HG02943 (cell line): ENCODE measurements at regions not wholly inside any gene's neighbourhood (a gene's known extent, or its start where the extent isn't known, plus 50 kb on each side); places are given as distances from the start of the nearest gene placed in this dataset.
"Not testable (repeated sequence)": the region's sequence is repeated elsewhere in the genome, so short reads cannot be mapped to it uniquely, and the experiment has no call there.

ENCODE experiments used
- ATAC-seq: cut with Tn5 transposase; IDR thresholded peaks from one replicate; pipeline ENCODE4 v1.9.1; 2021; ENCODE audit warnings: mild to moderate bottlenecking, low read depth, moderate library complexity; ENCODE audit not compliant: unreplicated experiment

GRCh38 chr4:66490729-66491128, 820.4 kb upstream of the EPHA5 start:
- no peak for ATAC-seq

- ATAC-seq = no peak
Measured at GRCh38 chr4:66489783-66490452, 819.6 kb upstream of the EPHA5 start.

- ATAC-seq = no peak
Measured at GRCh38 chr4:66489370-66489769, 819.1 kb upstream of the EPHA5 start.

DNA sequence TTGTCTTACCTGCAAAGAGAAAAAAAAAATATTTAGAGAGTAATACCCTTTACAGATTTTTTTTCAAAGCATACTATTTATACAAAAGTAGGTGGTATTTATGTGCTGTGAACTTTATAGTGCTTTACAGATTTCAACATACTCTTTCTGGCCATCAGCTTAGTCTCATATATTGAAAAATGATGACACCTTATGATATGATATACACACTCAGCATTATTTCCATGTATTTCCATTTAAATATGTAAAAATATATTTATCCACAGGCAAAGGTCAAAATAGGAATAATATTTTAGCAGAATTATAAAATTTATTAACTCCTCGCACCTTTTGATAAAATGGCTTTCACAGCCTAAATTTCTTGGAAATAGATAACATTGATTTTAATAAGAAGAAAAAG, 815.8 kb upstream of the EPHA5 start:
- ATAC-seq = no peak

GRCh38 chr4:66482186-66482585, 811.9 kb upstream of the EPHA5 start:
- no peak for ATAC-seq

DNA sequence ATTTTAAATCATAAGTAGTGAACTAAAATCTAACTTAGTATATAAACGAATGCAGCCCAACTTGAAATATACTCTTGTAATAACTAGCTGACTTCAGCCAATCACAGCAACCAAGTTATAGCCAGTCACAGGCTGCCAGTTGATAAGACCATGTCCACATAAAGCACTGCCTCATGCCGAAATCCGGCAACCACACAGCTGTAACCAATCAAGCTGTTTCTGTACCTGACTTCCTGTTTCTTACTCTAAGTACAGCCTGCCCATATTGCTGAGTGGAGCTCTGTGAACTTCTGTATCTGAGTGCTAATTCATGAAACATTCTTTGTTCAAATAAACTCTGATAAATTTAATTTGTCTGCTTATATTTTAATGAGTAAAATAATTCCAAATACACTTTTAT, 805.3 kb upstream of the EPHA5 start:
- no peak for ATAC-seq

GRCh38 chr4:66465111-66465510, 794.8 kb upstream of the EPHA5 start:
- ATAC-seq = no peak

DNA sequence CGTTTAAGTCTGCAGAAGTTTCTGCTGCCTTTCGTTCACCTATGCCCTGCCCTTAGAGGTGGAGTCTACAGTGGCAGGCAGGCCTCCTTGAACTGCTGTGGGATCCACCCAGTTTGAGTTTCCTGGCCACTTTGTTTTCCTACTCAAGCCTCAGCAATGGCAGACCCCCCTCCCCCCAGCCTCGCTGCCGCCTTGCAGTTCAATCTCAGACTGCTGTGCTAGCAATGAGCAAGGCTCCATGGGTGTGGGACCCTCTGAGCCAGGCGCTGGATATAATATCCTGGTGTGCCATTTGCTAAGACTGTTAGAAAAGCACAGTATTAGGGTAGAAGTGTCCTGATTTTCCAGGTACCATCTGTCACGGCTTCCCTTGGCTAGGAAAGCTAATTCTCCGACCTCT, 792.6 kb upstream of the EPHA5 start:
- not testable (repeated sequence) for ATAC-seq

DNA sequence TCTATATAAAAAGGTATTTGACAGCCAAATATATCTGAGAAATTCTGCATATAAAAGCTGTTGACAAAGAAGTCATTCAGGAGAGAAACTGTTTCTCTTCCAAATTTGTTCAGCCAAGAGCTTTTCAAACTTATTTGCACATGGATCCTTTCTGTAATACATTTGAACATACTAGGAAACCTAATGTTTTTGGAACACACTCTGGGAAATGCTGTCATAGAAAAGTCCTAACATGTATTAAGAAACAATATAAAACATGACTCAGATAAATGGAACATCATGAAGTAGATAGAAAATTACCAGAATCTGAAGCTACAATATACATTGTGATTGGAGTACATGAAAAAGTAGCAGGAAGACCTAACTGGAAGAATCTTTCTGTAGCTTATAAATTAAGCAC, 781.5 kb upstream of the EPHA5 start:
- no peak for ATAC-seq

DNA sequence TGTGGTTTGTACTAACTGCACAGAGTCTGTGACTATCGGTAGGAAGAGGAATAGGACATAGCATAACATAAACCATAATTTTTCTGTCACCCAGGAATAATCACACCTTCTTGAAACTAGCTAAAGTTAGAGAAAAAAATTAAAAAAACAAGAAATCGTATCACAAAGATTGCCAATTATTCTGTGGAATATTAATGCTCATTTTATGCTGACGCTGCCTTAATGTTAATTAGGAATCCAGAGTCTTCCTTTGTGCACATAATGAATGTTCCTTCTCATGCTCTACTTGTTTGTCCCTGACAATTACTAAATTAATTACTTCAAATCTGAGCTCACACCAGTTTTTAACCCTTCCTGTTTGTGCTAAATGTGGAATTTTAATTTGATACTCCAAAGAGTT, 772.7 kb upstream of the EPHA5 start:
- no peak for ATAC-seq

DNA sequence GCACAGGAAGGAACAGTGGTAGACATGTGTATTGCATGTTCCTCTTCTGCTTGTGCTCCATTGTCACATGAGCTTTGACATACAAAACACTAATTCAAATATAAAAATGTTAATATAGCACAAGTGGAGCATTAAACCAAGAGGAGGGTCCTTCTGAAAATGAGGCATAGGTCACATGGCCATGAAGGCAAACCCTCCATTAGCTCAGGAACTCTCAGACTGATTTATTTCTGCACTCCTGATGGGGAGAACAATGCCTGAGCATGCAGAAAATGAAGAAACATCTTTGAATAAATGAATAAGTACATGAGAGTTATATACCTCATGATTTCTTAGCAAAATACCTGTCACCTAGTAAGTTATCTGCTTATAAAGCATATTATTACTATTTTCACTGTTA, 769.2 kb upstream of the EPHA5 start:
- ATAC-seq = no peak

DNA sequence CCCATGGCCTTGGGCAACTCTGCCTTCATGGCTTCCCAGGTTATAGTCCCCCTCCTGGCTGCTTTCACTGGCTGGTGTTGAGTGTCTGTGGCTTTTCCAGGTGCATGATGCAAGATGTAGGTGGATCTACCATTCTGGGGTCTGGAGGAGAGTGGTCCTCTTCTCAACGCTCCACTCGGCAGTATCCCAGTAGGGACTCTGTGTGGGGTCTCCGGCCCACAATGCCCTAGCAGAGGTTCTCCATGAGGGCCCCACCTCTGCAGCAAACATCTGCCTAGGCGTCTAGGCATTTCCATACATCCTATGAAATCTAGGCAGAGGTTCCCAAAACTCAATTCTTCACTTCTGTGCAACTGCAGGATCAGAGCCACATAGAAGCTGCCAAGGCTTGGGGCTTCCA, 763.4 kb upstream of the EPHA5 start:
- ATAC-seq = no peak

DNA sequence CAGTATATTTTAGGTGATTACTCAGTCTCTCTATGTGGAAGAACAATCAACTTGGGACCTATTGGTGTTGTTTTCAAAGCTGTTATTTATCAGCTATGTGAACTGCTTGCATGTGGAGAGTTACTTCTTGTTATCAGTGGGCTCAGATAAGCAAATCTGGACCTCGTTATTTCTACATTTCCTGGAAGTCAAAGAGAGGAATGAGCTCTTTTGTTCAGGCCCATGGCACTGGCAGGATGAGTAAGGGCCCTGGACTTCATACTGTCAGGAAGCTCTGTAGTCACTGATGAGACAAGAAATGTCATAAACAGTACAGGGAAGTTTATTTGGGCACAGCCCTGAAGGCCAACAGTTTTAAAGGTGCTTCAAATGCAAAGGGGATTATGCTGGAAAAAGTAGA, 760.6 kb upstream of the EPHA5 start:
- ATAC-seq = no peak

GRCh38 chr4:66429276-66429675, 759.0 kb upstream of the EPHA5 start:
- ATAC-seq = no peak

GRCh38 chr4:66416425-66416824, 746.1 kb upstream of the EPHA5 start:
- no peak for ATAC-seq

DNA sequence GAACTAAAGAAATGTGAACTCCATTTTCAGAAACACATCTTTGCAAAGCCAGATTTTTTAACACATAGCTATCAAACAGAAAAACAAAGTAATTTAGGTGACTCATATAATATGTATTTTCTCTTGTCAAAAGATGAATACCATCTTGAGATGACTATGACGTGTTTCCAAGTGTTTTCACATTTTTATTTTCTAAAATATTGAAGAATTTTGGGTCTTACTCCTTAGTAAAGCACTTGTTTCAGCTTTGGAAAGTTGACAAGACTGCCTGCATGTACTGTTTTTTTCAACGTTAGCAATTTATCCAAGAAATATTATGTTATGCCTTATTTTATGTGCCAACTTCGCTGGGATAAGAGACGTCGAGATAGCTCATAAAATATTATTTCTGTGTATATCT, 733.9 kb upstream of the EPHA5 start:
- no peak for ATAC-seq

DNA sequence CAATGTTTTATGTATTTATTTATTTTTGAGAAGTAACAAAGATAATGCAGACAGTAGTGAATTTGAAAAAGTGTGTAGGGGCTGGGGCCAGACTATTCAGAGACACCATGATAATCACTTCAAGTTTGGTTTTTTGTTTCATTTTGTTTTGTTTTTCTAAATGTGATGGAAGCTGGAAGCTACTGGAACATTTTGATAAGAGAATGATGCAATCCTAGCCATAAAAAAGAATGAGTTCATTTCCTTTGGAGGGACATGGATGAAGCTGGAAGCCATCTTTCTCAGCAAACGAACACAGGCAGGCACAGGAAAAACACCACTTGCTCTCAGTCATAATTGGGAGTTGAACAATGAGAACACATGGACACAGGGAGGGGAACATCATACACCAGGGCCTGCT, 706.6 kb upstream of the EPHA5 start:
- ATAC-seq = no peak

GRCh38 chr4:66376396-66376795, 706.1 kb upstream of the EPHA5 start:
- ATAC-seq = no peak

DNA sequence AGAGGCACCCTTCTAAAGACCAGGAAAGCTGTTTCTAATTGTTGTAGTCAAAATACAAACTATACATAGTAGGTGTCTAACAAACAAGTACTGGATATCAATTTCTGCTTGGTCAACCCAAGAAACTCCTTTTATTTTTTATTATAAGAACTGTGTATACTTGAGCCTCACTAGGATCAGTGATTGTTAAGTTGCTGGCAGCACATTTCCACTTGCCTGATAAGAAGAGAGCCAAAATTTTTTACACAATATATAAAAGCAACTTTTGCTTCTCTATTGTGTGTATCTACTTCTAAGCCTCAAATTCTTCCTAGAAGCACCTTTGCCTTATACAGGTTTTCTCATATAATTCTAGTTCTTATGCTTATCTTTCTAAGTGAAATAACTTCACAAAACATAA, 703.0 kb upstream of the EPHA5 start:
- no peak for ATAC-seq

DNA sequence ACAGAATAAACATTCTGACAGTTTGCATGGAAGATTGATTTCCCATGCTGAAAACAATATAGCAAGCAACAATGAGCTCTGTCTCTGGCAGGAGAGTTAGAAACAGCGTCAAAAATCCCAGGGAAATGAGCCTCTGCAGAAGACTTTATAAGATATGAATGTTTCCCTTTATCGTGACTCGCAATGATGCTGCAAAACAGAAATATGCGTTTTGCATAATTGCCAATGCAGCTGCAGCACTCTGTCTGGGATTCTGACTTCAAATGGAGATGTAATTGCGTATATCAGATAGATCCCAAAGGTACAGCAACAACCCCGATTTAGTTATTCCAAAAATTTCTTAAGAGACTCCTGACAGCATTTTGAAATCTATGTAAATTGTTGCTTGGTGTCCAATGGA, 702.4 kb upstream of the EPHA5 start:
- ATAC-seq = no peak

DNA sequence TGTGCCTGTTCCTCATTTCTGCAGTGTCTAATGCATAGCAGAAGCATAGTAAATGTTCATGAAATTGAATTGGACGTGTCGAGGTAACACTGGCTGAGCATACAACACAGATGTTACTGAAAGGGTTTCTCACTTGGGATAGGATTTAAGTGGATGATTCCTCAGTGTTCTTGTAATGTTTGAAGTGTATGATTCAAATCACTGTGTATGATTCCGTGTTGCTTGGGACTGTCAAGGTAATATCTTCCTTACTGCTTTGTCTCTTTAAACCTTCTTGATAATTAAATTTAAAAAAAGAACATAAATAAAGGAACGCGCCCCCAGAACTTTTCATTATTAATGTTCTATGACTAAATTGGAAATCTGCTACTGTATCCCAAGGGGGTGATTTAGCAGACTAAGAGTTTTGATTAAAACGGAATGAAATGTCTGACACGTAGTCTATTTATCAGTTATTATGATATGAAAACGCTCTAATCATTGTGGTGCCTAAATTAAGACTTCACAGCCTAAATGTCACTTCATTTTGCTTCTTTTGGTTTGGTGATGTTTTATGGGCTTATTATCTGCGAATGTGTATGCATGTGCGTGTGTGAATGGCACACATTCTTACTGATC, 696.9 kb upstream of the EPHA5 start:
- ATAC-seq = no peak

DNA sequence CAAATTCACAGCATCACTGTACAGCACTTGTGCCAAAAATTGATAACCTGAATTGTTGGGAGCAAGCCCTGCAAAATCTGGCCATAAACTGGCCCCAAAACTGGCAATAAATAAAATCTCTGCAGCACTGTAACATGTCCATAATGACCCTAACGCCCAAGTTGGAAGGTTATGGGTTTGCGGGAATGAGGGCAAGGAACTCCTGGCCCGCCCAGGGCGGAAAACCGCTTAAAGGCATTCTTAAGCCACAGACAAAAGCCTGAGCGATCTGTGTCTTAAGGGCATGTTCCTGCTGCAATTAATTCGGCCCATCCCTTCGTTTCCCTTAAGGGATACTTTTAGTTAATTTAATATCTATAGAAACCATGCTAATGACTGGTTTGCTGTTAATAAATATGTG, 690.1 kb upstream of the EPHA5 start:
- not testable (repeated sequence) for ATAC-seq

GRCh38 chr4:66357316-66357715, 687.0 kb upstream of the EPHA5 start:
- no peak for ATAC-seq
